LNCAP (cell line): ENCODE measurements at regions not wholly inside any gene's neighbourhood (a gene's known extent, or its start where the extent isn't known, plus 50 kb on each side); places are given as distances from the start of the nearest gene placed in this dataset.
A peak's percentile ranks its signal among the peaks of the same experiment; 100 is the strongest.

Source experiments
- CTCF ChIP-seq: fragments of 450-650 bp; IDR thresholded peaks from 2 replicates; pipeline ENCODE4 v1.5.1; 2017; ENCODE audit warnings: mild to moderate bottlenecking

DNA sequence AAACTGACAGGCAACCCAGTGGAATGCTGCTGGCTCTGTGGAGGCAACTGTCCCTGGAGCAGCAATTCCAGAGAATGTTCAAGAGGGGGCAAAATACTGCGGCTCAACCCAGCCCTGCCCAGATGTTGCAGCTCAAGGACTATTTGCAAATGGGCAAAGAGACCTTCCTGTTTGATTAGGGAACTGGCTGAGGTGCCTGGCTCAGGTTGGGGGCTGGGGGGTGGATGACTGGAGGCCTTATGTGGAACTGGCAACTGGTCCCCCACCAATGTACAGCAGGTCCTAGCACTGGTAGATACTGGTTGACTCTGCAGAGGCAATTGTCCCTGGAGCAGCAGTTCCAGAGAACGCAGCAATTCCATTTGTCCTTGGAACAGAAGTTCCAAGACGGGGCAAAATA, 302.5 kb downstream of the ZPLD1 start:
- TF ChIP-seq CTCF = no peak

GRCh38 chr3:102741105-102741504, 306.3 kb downstream of the ZPLD1 start:
- TF ChIP-seq CTCF = 0 out of 2 replicates have a peak, but pooled peaks have one; percentile 19

GRCh38 chr3:102741694-102742093, 306.9 kb downstream of the ZPLD1 start:
- no peak for TF ChIP-seq CTCF

GRCh38 chr3:102745881-102746280, 311.1 kb downstream of the ZPLD1 start:
- TF ChIP-seq CTCF = peak; percentile 58

GRCh38 chr3:102747611-102748010, 312.8 kb downstream of the ZPLD1 start:
- no peak for TF ChIP-seq CTCF

DNA sequence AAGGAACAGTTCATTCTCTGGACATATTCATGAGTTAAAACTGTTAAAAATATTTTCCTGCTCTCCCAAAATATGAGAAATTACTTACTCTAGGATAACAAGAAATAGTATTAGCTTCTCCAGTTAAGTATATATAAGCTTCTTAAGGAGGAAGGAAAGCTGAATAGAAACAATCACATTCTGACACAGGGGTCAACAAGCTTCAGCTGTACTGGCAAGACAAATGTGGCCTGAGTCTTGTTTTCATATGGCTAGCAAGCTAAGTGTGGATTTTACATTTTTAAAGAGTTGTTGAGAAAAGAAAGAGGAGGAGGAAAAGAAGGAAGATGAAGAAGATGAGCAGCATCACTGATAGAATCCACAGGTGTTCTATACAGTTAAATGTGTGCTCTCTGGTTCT, 313.8 kb downstream of the ZPLD1 start:
- TF ChIP-seq CTCF = no peak

- TF ChIP-seq CTCF = no peak
Observed at GRCh38 chr3:102750322-102750721, 315.5 kb downstream of the ZPLD1 start.

- no peak for TF ChIP-seq CTCF
Observed at GRCh38 chr3:102753901-102754300, 319.1 kb downstream of the ZPLD1 start.
